ENCODE measurements at regions not wholly inside any gene's neighbourhood (a gene's known extent, or its start where the extent isn't known, plus 50 kb on each side); places are given as distances from the start of the nearest gene placed in this dataset.

DNA sequence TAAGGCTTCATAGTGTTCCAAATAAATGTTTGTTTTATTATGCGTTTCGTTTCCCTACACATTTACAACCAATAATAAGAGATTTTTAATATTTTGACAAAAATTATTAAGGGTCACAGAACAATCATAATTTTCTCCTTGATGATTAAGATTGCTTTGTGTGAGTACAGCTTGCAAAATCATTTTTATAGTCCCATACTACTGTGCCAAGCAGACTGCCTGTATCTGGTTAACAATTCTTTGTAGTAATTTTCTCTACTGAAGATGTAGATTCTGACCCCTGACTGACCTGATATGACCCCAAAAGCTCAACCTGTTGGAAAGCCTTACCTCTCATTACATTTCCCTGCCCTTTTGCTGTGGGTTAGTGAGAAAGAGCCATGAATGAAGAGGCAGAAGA, 311.9 kb upstream of the PIK3R1 start:
- in situ Hi-C loops (cut with MboI): no loop called here
- ChIA-PET POLR2A (no interaction called here), SMC1A (ENCODE audit: uncharacterized antibody, unreplicated experiment) (interaction anchor here (0.6 kb wide), 1 partner anchor 857 kb away, joined by 3 read pairs; no protein-coding TSS in a partner anchor), CTCF (interaction anchor here (1.3 kb wide), 1 partner anchor 10 kb away, joined by 3 read pairs; no protein-coding TSS in a partner anchor), RAD21 (ENCODE audit: unreplicated experiment) (no interaction called here)
- 20% methylated on average over 2 of the region's 2 CpGs for WGBS (ENCODE audit: insufficient coverage, insufficient replicate concordance, low lambda C conversion rate, missing lambda C conversion rate)
- Histone ChIP-seq H3K9me3 (replicated peaks; ENCODE audit: control insufficient read depth, insufficient read depth, low read length) (no peaks in the 10 kb centered on the region), H3K27me3 (replicated peaks in 1 of 2; ENCODE audit: control insufficient read depth in 2 of 2, insufficient read depth in 2 of 2, low read length in 1 of 2) (no peaks in the 10 kb centered on the region), H3K9ac (ENCODE audit: control insufficient read depth, insufficient read depth, low read length) (no peak overlapping the region), H3K4me1 (ENCODE audit: control insufficient read depth, insufficient read depth, low read length) (no peaks in the 10 kb centered on the region), H3K79me2 (ENCODE audit: control insufficient read depth, insufficient read depth, low read length) (no peaks in the 10 kb centered on the region), H3K27ac (ENCODE audit: control insufficient read depth, insufficient read depth) (no peak overlapping the region), H2AFZ (ENCODE audit: control insufficient read depth, low read depth, low read length) (no peak overlapping the region), H3K4me3 (no peak overlapping the region), H3K36me3 (ENCODE audit: control insufficient read depth in 2 of 2, insufficient read depth in 2 of 2, low read length in 1 of 2) (no peaks in the 10 kb centered on the region), H4K20me1 (ENCODE audit: control insufficient read depth, insufficient read depth) (no peaks in the 10 kb centered on the region), H3K4me2 (ENCODE audit: control insufficient read depth, insufficient read depth) (no peak overlapping the region)
- DNase-seq (ENCODE audit: low read depth, low spot score) (no peak), FAIRE-seq (no peak), ATAC-seq (no peak)
- TF ChIP-seq ATF7 (IDR thresholded peaks at IDR 0.05; ENCODE audit: low read depth) (no peak), IKZF2 (IDR thresholded peaks at IDR 0.05) (no peak), POLR2A (IDR thresholded peaks at IDR 0.05; ENCODE audit: low read depth, low read length) (no peak), IRF4 (IDR thresholded peaks at IDR 0.05; ENCODE audit: low read depth, low read length) (no peak)
- TF ChIP-seq, protein P1, sequence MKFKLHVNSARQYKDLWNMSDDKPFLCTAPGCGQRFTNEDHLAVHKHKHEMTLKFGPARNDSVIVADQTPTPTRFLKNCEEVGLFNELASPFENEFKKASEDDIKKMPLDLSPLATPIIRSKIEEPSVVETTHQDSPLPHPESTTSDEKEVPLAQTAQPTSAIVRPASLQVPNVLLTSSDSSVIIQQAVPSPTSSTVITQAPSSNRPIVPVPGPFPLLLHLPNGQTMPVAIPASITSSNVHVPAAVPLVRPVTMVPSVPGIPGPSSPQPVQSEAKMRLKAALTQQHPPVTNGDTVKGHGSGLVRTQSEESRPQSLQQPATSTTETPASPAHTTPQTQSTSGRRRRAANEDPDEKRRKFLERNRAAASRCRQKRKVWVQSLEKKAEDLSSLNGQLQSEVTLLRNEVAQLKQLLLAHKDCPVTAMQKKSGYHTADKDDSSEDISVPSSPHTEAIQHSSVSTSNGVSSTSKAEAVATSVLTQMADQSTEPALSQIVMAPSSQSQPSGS (IDR thresholded peaks at IDR 0.05; ENCODE audit: low read length): no peak
- intact Hi-C loops (cut with micrococcal nuclease; ENCODE audit: unreplicated experiment): no loop called here
- no TSS peak for BruUV-seq (replicated peaks)

DNA sequence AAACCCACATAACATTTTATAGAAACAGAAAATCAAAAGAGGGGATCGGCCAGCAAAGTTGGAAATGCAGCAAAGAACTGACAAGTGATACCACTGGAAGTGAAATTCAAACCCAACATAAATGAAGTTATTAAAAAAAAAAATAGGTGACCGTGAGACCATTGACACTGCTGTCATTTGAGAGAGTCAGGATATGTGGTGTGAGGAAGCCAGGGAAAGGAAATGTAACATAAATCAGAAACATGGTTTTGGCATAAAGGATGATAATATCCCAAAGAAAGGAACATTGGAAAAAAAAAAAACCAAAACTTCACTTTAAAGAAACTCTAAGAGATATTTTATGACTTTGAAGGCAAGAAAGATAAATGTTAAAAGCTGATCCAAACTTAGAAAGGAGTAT, 312.4 kb upstream of the PIK3R1 start:
- H3K9ac ChIP-seq (ENCODE audit: control insufficient read depth, insufficient read depth, low read length): no peak overlapping the region
- H3K36me3 ChIP-seq (ENCODE audit: control insufficient read depth in 2 of 2, insufficient read depth in 2 of 2, low read length in 1 of 2): no peaks in the 10 kb centered on the region
- H3K4me1 ChIP-seq (ENCODE audit: control insufficient read depth, insufficient read depth, low read length): no peaks in the 10 kb centered on the region
- no peaks in the 10 kb centered on the region for H3K79me2 ChIP-seq (ENCODE audit: control insufficient read depth, insufficient read depth, low read length)
- RAD21 ChIA-PET (ENCODE audit: unreplicated experiment): no interaction called here
- H3K4me3 ChIP-seq: no peak overlapping the region
- in situ Hi-C loops (cut with MboI): no loop called here
- POLR2A ChIA-PET: no interaction called here
- no peaks in the 10 kb centered on the region for H3K27me3 ChIP-seq (replicated peaks in 1 of 2; ENCODE audit: control insufficient read depth in 2 of 2, insufficient read depth in 2 of 2, low read length in 1 of 2)
- no peak overlapping the region for H3K27ac ChIP-seq (ENCODE audit: control insufficient read depth, insufficient read depth)
- no peaks in the 10 kb centered on the region for H3K9me3 ChIP-seq (replicated peaks; ENCODE audit: control insufficient read depth, insufficient read depth, low read length)
- no peak overlapping the region for H2AFZ ChIP-seq (ENCODE audit: control insufficient read depth, low read depth, low read length)
- SMC1A ChIA-PET (ENCODE audit: uncharacterized antibody, unreplicated experiment): interaction anchor here (0.6 kb wide), 1 partner anchor 857 kb away, joined by 3 read pairs; no protein-coding TSS in a partner anchor
- no peaks in the 10 kb centered on the region for H4K20me1 ChIP-seq (ENCODE audit: control insufficient read depth, insufficient read depth)
- WGBS (ENCODE audit: insufficient coverage, insufficient replicate concordance, low lambda C conversion rate, missing lambda C conversion rate): 28% methylated on average over 2 of the region's 2 CpGs
- intact Hi-C loops (cut with micrococcal nuclease; ENCODE audit: unreplicated experiment): no loop called here
- DNase-seq (ENCODE audit: low read depth, low spot score) (no peak), ATAC-seq (no peak), FAIRE-seq (no peak)
- BruUV-seq (replicated peaks): no TSS peak
- H3K4me2 ChIP-seq (ENCODE audit: control insufficient read depth, insufficient read depth): no peak overlapping the region
- CTCF ChIA-PET: no interaction called here
- no peak for TF ChIP-seq POLR2AphosphoS5 (IDR thresholded peaks at IDR 0.05; ENCODE audit: low read length)
- no peak for TF ChIP-seq MYB (IDR thresholded peaks at IDR 0.05; ENCODE audit: borderline replicate concordance, low read depth, low read length)
- TF ChIP-seq SMAD1 (IDR thresholded peaks at IDR 0.05; ENCODE audit: low read depth, partially characterized antibody): no peak
- TF ChIP-seq EED (IDR thresholded peaks at IDR 0.05; ENCODE audit: low read depth): no peak
- no peak for TF ChIP-seq BACH1 (IDR thresholded peaks at IDR 0.05; ENCODE audit: borderline replicate concordance)
- no peak for TF ChIP-seq NR2F1 (conservative IDR thresholded peaks at IDR 0.05)
- TF ChIP-seq, protein P2, sequence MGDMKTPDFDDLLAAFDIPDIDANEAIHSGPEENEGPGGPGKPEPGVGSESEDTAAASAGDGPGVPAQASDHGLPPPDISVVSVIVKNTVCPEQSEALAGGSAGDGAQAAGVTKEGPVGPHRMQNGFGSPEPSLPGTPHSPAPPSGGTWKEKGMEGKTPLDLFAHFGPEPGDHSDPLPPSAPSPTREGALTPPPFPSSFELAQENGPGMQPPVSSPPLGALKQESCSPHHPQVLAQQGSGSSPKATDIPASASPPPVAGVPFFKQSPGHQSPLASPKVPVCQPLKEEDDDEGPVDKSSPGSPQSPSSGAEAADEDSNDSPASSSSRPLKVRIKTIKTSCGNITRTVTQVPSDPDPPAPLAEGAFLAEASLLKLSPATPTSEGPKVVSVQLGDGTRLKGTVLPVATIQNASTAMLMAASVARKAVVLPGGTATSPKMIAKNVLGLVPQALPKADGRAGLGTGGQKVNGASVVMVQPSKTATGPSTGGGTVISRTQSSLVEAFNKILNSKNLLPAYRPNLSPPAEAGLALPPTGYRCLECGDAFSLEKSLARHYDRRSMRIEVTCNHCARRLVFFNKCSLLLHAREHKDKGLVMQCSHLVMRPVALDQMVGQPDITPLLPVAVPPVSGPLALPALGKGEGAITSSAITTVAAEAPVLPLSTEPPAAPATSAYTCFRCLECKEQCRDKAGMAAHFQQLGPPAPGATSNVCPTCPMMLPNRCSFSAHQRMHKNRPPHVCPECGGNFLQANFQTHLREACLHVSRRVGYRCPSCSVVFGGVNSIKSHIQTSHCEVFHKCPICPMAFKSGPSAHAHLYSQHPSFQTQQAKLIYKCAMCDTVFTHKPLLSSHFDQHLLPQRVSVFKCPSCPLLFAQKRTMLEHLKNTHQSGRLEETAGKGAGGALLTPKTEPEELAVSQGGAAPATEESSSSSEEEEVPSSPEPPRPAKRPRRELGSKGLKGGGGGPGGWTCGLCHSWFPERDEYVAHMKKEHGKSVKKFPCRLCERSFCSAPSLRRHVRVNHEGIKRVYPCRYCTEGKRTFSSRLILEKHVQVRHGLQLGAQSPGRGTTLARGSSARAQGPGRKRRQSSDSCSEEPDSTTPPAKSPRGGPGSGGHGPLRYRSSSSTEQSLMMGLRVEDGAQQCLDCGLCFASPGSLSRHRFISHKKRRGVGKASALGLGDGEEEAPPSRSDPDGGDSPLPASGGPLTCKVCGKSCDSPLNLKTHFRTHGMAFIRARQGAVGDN (IDR thresholded peaks at IDR 0.05): no peak
- no peak for TF ChIP-seq RBBP5 (conservative IDR thresholded peaks at IDR 0.05)
- no peak for TF ChIP-seq HDAC6 (IDR thresholded peaks at IDR 0.05; ENCODE audit: unreplicated experiment)
- TF ChIP-seq CHD1 (IDR thresholded peaks at IDR 0.05; ENCODE audit: low read depth, low read length): no peak
